ENCODE measurements at regions not wholly inside any gene's neighbourhood (a gene's known extent, or its start where the extent isn't known, plus 50 kb on each side); places are given as distances from the start of the nearest gene placed in this dataset.

GRCh38 chr3:193010191-193010590 lies 92.5 kb upstream of the MB21D2 start:
- no peak for TF ChIP-seq CTCF (IDR thresholded peaks at IDR 0.05; ENCODE audit: borderline replicate concordance, insufficient read depth, low read depth, low read length)
- no peak overlapping the region for H3K4me3 ChIP-seq (ENCODE audit: low read depth, low read length)

GRCh38 chr3:193011958-193012357 lies 94.3 kb upstream of the MB21D2 start:
- no peak for TF ChIP-seq CTCF (IDR thresholded peaks at IDR 0.05; ENCODE audit: borderline replicate concordance, insufficient read depth, low read depth, low read length)
- no peak overlapping the region for H3K4me3 ChIP-seq (ENCODE audit: low read depth, low read length)

GRCh38 chr3:193014902-193015301 lies 97.2 kb upstream of the MB21D2 start:
- H3K4me3 ChIP-seq (ENCODE audit: low read depth, low read length) = no peak overlapping the region
- TF ChIP-seq CTCF (IDR thresholded peaks at IDR 0.05; ENCODE audit: borderline replicate concordance, insufficient read depth, low read depth, low read length) = no peak

GRCh38 chr3:193016437-193016901 lies 98.8 kb upstream of the MB21D2 start:
- no peak overlapping the region for H3K4me3 ChIP-seq (ENCODE audit: low read depth, low read length)
- TF ChIP-seq CTCF (IDR thresholded peaks at IDR 0.05; ENCODE audit: borderline replicate concordance, insufficient read depth, low read depth, low read length) = no peak

- H3K4me3 ChIP-seq (ENCODE audit: low read depth, low read length) = no peak overlapping the region
- TF ChIP-seq CTCF (IDR thresholded peaks at IDR 0.05; ENCODE audit: borderline replicate concordance, insufficient read depth, low read depth, low read length) = no peak
These were observed 103.9 kb upstream of the MB21D2 start for GRCh38 chr3:193021506-193022010.

GRCh38 chr3:193023218-193023617 lies 105.6 kb upstream of the MB21D2 start:
- no peak for TF ChIP-seq CTCF (IDR thresholded peaks at IDR 0.05; ENCODE audit: borderline replicate concordance, insufficient read depth, low read depth, low read length)

GRCh38 chr3:193028258-193028657 lies 110.6 kb upstream of the MB21D2 start:
- no peak for TF ChIP-seq CTCF (IDR thresholded peaks at IDR 0.05; ENCODE audit: borderline replicate concordance, insufficient read depth, low read depth, low read length)
- no peak overlapping the region for H3K4me3 ChIP-seq (ENCODE audit: low read depth, low read length)

More at GRCh38 chr3:193023218-193023617, 105.6 kb upstream of the MB21D2 start:
- no peak overlapping the region for H3K4me3 ChIP-seq (ENCODE audit: low read depth, low read length)
